ENCODE measurements at regions not wholly inside any gene's neighbourhood (a gene's known extent, or its start where the extent isn't known, plus 50 kb on each side); places are given as distances from the start of the nearest gene placed in this dataset.
"Not testable (repeated sequence)": the region's sequence is repeated elsewhere in the genome, so short reads cannot be mapped to it uniquely, and the experiment has no call there.

DNA sequence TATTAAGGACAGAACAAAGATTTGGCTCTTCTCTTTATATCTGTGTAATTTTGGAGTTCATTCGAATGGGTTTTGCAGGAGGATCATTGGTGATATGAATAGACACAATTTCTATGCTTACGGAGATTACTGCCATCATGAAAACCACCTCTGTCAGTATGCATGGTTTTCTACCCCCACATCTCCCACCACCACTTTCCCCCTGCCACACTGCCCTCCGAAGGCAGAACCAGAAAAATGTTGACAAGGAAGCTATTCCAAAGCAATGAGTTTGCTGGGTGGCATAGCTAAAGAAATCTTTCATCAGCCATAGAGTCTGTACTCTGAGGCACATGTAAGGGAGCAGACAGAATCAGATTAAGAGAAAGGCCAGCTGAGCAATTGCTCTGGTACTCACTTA is 567.3 kb upstream of the ACTRT1 start:
- no peak for DNase-seq (ENCODE audit: low read depth in 3 of 3)

DNA sequence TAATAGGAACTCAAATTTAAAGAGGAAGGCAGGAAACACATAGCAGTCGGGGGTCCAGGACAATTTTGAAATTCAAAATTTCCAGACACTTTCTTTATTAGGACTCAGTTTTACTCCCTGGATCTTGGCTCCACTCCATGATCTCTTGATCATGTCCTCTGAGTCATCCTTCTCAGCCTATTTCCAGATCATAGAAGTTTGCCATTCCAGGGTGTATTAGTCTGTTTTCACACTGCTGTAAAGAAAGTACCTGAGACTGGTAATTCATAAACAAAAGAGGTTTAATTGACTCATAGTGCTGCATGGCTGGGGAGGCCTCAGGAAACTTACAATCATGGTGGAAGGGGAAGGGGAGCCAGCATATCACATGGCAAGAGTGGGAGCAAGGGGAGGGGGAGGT is 564.7 kb upstream of the ACTRT1 start:
- DNase-seq (ENCODE audit: low read depth in 3 of 3): no peak

GRCh38 chrX:128606817-128607216 is 554.6 kb upstream of the ACTRT1 start:
- not testable (repeated sequence) for DNase-seq (ENCODE audit: low read depth in 3 of 3)

GRCh38 chrX:128606357-128606756 is 554.2 kb upstream of the ACTRT1 start:
- not testable (repeated sequence) for DNase-seq (ENCODE audit: low read depth in 3 of 3)

- DNase-seq (ENCODE audit: low read depth in 3 of 3): no peak
Observed at GRCh38 chrX:128601706-128602105, 549.5 kb upstream of the ACTRT1 start.

GRCh38 chrX:128599632-128600031 is 547.4 kb upstream of the ACTRT1 start:
- no peak for DNase-seq (ENCODE audit: low read depth in 3 of 3)

DNA sequence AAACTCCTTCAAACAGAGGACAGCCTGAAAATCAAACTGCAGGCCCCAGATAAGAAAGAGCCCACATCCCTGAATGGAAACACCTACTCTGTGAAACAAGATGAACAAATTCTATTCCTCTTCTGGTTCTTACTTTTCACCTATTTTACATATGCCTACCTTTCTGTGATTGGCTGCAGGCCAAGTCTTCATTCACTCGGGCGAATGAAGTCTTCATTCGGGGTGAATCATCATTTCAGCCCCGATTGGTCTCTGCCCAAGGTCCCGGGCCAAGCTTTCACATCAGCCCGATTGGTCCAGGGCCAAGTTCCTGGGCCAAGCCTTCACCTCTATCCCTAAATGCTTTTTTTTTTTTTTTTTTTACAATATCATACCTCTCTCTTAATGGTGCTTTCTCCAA is 529.8 kb upstream of the ACTRT1 start:
- no peak for DNase-seq (ENCODE audit: low read depth in 3 of 3)

GRCh38 chrX:128581615-128582014 is 529.4 kb upstream of the ACTRT1 start:
- no peak for DNase-seq (ENCODE audit: low read depth in 3 of 3)

DNA sequence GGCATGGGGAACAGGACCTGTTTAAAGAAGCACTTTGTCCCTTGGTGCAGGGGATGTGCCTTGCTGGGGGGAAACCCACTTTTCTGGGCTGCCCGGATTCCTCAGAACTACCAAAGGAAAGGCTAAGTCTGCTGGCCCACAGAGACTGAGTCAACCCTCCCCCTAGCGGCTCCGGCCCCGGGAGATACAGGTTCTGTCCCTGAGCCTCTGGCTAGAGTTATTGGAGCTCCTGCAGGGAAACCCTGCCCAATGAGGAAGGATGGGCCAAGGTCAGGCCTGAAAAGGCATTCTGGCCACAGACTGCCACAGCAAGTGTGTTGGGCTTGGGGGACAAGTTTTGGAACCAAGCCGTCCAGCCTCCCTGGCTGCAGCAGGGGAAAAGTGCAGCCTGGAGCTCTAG is 490.9 kb upstream of the ACTRT1 start:
- DNase-seq (ENCODE audit: low read depth in 3 of 3): no peak

DNA sequence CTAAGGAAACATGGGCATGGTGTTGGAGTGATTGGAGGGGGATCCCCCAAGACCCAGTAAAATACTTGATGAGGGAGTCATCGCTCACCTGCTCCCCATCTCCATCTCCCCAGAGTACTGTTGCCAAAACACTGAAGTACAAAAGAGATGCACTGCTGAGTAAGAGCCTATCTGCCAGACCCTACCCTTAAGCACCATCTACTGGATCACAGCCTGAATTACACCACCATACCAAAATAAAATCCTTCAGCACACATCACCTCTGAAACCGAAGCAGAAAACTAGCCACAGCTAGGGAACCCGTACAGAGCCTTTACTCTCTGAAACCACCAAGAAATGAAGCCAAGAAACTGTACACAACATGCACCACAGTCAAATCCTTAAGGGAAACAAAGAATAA is 466.3 kb upstream of the ACTRT1 start:
- DNase-seq (ENCODE audit: low read depth in 3 of 3): no peak

- DNase-seq (ENCODE audit: low read depth in 3 of 3): no peak
Observed at GRCh38 chrX:128517691-128518090, 465.5 kb upstream of the ACTRT1 start.

GRCh38 chrX:128504496-128504895 is 452.3 kb upstream of the ACTRT1 start:
- DNase-seq (ENCODE audit: low read depth in 3 of 3): no peak

DNA sequence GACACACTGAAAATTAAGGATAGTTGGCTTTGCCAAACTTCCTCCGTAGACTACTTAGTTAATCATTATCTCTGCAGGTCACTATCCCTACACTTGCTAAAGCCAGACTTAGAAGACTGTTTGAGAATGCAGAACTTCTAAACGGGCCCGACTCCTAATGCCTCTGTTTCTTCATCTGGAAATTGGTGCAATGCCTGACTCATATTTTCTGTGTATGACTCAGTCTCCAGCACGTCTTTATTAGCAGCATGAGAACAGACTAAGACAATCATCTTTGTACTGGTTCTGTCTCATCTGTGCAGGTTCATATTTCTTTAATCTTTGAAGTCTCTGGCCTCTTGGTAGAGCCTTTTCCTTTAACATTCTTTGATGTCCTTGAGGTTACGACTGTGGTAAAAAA is 411.9 kb upstream of the ACTRT1 start:
- DNase-seq (ENCODE audit: low read depth in 3 of 3): no peak

GRCh38 chrX:128460835-128461234 is 408.6 kb upstream of the ACTRT1 start:
- no peak for DNase-seq (ENCODE audit: low read depth in 3 of 3)

DNA sequence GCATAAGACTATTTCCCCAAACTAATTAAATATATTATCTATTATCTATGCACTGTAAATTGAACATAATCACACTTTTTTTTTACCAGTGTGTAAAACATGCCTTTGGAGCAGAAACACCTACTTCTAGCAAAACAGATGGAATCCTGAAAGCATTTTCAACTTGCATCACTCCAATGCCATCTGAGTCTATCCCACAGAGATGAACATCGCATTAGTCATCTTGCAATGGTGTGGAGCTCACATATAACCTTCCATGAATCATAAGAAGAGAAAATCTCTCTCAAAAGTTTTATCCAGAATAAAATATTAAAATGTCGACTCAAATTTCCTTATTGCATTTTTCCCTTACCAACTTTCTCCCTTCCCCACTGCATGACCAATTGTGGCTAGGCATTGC is 406.7 kb upstream of the ACTRT1 start:
- DNase-seq (ENCODE audit: low read depth in 3 of 3): no peak

DNA sequence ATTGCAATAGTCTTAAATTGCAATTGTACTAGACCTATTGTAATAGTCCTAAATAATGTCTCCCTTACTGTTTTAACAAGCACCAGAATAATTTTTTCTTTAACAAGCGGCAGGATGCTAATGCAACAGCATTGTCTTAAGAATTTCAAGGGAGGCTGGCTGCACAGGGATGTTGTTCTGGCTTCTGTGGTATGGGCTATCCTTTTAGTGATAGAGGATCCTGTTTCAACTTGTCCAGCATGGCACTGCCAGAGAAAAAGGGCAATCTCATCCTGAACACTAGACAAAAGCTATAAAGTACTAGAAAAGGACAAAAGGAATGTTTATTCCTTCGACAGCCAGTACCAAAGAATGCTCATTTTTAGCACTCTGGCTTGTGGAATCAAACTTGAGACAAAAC is 405.5 kb upstream of the ACTRT1 start:
- no peak for DNase-seq (ENCODE audit: low read depth in 3 of 3)

DNA sequence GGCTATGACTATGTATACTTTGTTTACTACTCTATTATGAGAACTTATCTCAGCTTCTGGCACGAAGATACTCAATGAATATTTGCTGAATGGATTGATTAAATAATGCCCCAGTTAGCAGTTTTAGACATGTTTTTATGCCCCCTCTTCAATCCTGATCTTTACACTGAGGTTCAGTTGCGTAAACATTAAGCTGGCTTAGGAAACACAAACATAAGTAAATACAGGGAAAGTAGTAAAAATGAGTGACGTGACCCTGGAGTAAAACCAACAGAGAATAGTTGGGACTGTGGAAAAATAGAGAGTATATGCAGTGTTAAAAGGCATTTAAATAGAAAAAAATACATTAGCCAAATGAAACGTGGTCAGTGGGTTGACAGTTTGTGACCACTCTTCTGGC is 387.0 kb upstream of the ACTRT1 start:
- no peak for DNase-seq (ENCODE audit: low read depth in 3 of 3)

- DNase-seq (ENCODE audit: low read depth in 3 of 3): no peak
Observed at GRCh38 chrX:128438082-128438481, 385.9 kb upstream of the ACTRT1 start.

- DNase-seq (ENCODE audit: low read depth in 3 of 3): no peak
Observed at GRCh38 chrX:128436397-128437103, 384.3 kb upstream of the ACTRT1 start.

DNA sequence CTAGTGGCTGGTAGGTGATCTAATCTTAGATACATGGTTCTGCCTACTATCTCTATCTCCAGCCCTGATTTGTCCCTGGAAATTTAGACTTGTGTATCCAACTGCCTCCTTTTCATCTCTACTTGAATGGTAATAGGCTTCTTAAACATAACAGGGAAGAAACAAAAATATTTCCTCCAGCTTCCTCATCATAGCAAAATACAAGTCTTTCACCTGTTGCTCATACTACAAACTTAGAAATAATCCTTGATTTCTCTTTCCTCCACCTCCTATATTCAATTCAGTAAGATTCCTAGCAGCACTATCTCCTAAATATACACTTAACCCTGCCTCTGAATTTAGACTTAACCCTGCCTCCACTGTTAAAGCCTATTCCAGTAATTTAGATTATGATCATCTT is 373.3 kb upstream of the ACTRT1 start:
- no peak for DNase-seq (ENCODE audit: low read depth in 3 of 3)

DNA sequence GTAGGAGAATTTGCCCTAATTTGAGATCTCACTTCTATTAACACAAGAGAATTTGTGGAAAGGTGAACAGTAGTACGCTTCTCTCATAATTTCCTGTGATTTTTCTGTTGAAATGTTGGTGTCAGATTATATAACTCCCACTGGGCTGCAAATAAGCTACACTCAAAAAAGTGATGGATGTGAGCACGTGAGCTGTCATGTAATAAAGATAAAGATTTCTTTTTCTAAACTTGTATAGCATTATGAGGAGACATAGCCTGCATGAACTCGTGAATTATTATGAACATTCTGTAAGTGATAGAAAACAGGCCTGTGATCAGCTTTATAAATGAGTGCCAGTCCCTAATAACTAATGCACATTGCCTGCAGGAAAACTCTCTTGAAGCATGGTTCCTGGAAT is 356.6 kb upstream of the ACTRT1 start:
- DNase-seq (ENCODE audit: low read depth in 3 of 3): no peak

DNA sequence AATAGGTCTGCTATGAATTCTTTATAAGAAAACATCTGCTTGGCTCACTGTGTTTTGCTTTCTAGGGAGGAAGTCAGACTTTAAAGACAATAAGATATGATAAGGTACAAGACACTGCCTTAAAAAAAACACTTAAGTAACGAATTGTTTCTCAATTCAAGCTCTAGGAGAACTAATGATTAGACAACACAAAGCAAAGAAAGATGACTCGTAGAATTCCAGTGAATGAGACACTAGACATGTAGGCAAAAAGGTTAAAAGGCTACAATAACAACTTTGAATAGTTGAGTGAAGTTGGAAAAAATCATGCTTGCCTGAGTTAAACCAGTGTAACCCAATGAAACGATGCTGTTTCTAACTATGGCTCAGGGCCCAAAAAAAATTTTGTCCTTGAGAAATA is 344.4 kb upstream of the ACTRT1 start:
- no peak for DNase-seq (ENCODE audit: low read depth in 3 of 3)

GRCh38 chrX:128383846-128384245 is 331.6 kb upstream of the ACTRT1 start:
- not testable (repeated sequence) for DNase-seq (ENCODE audit: low read depth in 3 of 3)

GRCh38 chrX:128365492-128365891 is 313.3 kb upstream of the ACTRT1 start:
- no peak for DNase-seq (ENCODE audit: low read depth in 3 of 3)

Data from stimulated activated CD4-positive, alpha-beta T cell treated with anti-CD3 and anti-CD28 coated beads, TNF-alpha, amount 100 ng/mL, for 4 hours (primary cell).